Activated naive CD8-positive, alpha-beta T cell treated with anti-CD3 and anti-CD28 coated beads, Interleukin-2, amount 50 U/mL, for 16 hours (primary cell): ENCODE measurements at regions not wholly inside any gene's neighbourhood (a gene's known extent, or its start where the extent isn't known, plus 50 kb on each side); places are given as distances from the start of the nearest gene placed in this dataset.

Experiments used
- DNase-seq: peaks from one replicate; pipeline ENCODE4 v3.0.0-alpha.2; 2020; ENCODE audit warnings: low read depth, low spot score

GRCh38 chr12:93299262-93299846, 78.4 kb upstream of the NUDT4 start:
- no peak for DNase-seq

- no peak for DNase-seq
Observed at GRCh38 chr12:93300611-93301021, 77.1 kb upstream of the NUDT4 start.

- no peak for DNase-seq
Observed at GRCh38 chr12:93302331-93303229, 75.1 kb upstream of the NUDT4 start.

- DNase-seq, result no peak
Observed at GRCh38 chr12:93306636-93307035, 71.1 kb upstream of the NUDT4 start.

- DNase-seq, result no peak
Observed at GRCh38 chr12:93308281-93308680, 69.4 kb upstream of the NUDT4 start.

- DNase-seq, result no peak
Observed at GRCh38 chr12:93311827-93312226, 65.9 kb upstream of the NUDT4 start.

- DNase-seq, result no peak
Observed at GRCh38 chr12:93314177-93314497, 63.6 kb upstream of the NUDT4 start.

GRCh38 chr12:93315385-93315906, 62.3 kb upstream of the NUDT4 start:
- DNase-seq, result no peak

- DNase-seq, result no peak
Observed at GRCh38 chr12:93315907-93316622, 61.7 kb upstream of the NUDT4 start.

GRCh38 chr12:93316623-93316971, 61.1 kb upstream of the NUDT4 start:
- no peak for DNase-seq

GRCh38 chr12:93317227-93317626, 60.5 kb upstream of the NUDT4 start:
- no peak for DNase-seq

- no peak for DNase-seq
Observed at GRCh38 chr12:93318720-93319522, 58.8 kb upstream of the NUDT4 start.

GRCh38 chr12:93319523-93320050, 58.1 kb upstream of the NUDT4 start:
- no peak for DNase-seq

GRCh38 chr12:93322784-93323183, 54.9 kb upstream of the NUDT4 start:
- no peak for DNase-seq

- DNase-seq, result no peak
Observed at GRCh38 chr12:93323625-93324329, 53.9 kb upstream of the NUDT4 start.

- no peak for DNase-seq
Observed at GRCh38 chr12:93325855-93326254, 51.9 kb upstream of the NUDT4 start.
